ENCODE measurements at regions not wholly inside any gene's neighbourhood (a gene's known extent, or its start where the extent isn't known, plus 50 kb on each side); places are given as distances from the start of the nearest gene placed in this dataset.

DNA sequence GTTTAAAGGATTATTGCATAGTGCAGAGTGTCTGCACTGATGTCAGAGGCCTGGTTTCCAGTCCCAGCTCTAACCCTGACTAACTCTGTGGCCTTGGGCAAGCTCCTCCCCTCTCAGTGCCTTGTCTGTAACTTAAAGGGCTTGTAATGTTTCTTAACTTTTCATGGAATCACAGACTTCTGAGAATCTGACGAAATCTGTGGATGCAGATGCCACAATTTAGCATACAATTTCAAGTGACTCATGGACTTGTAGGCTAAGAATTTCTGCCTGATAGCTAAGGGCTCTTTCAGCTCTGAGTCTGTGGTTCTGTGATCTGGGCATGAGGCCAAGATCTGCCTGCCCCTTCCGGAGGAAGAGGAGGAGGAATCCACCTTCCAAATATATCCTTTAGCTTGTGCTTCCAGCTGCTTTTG is 236.9 kb downstream of the AR start:
- Histone ChIP-seq H3K4me3 (ENCODE audit: low read depth, low read length) (no peak overlapping the region), H3K4me1 (ENCODE audit: control insufficient read depth, insufficient read depth, low read length) (no peaks in the 10 kb centered on the region), H3K36me3 (ENCODE audit: control insufficient read depth in 2 of 2, insufficient read depth in 1 of 2, low read length in 2 of 2) (no peaks in the 10 kb centered on the region), H3K27ac (ENCODE audit: extremely low read depth, low read depth, low read length) (no peak overlapping the region), H3K9me3 (ENCODE audit: control insufficient read depth, insufficient read depth, low read depth, low read length) (no peaks in the 10 kb centered on the region)
- POLR2A ChIA-PET: interaction anchor here (1.0 kb wide), 1 partner anchor 22 kb away, joined by 3 read pairs; no protein-coding TSS in a partner anchor
- CTCF ChIA-PET: interaction anchor here (1.1 kb wide), 1 partner anchor 17 kb away, joined by 3 read pairs; no protein-coding TSS in a partner anchor
- TF ChIP-seq ZNF585B (tag by site-specific recombination; IDR thresholded peaks at IDR 0.05) (no peak), ZNF274 (IDR thresholded peaks at IDR 0.05; ENCODE audit: low read length) (no peak), ZNF274 (tag by site-specific recombination; IDR thresholded peaks at IDR 0.05; ENCODE audit: borderline replicate concordance) (no peak), GLI2 (tag by site-specific recombination; IDR thresholded peaks at IDR 0.05; ENCODE audit: borderline replicate concordance, low read depth) (no peak), KLF16 (tag by site-specific recombination; IDR thresholded peaks at IDR 0.05) (no peak), BCL6B (tag by site-specific recombination; IDR thresholded peaks at IDR 0.05) (no peak), ZBTB48 (tag by site-specific recombination; IDR thresholded peaks at IDR 0.05) (no peak), PRDM6 (tag by site-specific recombination; IDR thresholded peaks at IDR 0.05) (no peak), YY2 (tag by site-specific recombination; IDR thresholded peaks at IDR 0.05) (no peak), WT1 (tag by site-specific recombination; IDR thresholded peaks at IDR 0.05) (no peak)
- TF ChIP-seq, protein P1, sequence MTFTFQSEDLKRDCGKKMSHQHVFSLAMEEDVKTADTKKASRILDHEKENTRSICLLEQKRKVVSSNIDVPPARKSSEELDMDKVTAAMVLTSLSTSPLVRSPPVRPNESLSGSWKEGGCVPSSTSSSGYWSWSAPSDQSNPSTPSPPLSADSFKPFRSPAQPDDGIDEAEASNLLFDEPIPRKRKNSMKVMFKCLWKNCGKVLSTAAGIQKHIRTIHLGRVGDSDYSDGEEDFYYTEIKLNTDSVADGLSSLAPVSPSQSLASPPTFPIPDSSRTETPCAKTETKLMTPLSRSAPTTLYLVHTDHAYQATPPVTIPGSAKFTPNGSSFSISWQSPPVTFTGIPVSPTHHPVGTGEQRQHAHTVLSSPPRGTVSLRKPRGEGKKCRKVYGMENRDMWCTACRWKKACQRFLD (tag by site-specific recombination; IDR thresholded peaks at IDR 0.05): no peak
- TF ChIP-seq, protein P2, sequence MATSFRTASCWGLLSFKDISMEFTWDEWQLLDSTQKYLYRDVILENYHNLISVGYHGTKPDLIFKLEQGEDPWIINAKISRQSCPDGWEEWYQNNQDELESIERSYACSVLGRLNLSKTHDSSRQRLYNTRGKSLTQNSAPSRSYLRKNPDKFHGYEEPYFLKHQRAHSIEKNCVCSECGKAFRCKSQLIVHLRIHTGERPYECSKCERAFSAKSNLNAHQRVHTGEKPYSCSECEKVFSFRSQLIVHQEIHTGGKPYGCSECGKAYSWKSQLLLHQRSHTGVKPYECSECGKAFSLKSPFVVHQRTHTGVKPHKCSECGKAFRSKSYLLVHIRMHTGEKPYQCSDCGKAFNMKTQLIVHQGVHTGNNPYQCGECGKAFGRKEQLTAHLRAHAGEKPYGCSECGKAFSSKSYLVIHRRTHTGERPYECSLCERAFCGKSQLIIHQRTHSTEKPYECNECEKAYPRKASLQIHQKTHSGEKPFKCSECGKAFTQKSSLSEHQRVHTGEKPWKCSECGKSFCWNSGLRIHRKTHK (tag by site-specific recombination; IDR thresholded peaks at IDR 0.05): no peak

GRCh38 chrX:67781132-67781531 is 237.3 kb downstream of the AR start:
- H3K4me3 ChIP-seq (ENCODE audit: low read depth, low read length): no peak overlapping the region
- no peak overlapping the region for H3K27ac ChIP-seq (ENCODE audit: extremely low read depth, low read depth, low read length)
- POLR2A ChIA-PET: interaction anchor here (1.0 kb wide), 1 partner anchor 22 kb away, joined by 3 read pairs; no protein-coding TSS in a partner anchor

More at GRCh38 chrX:67781132-67781531, 237.3 kb downstream of the AR start:
- Histone ChIP-seq H3K36me3 (ENCODE audit: control insufficient read depth in 2 of 2, insufficient read depth in 1 of 2, low read length in 2 of 2) (no peaks in the 10 kb centered on the region), H3K9me3 (ENCODE audit: control insufficient read depth, insufficient read depth, low read depth, low read length) (no peaks in the 10 kb centered on the region), H3K4me1 (ENCODE audit: control insufficient read depth, insufficient read depth, low read length) (no peaks in the 10 kb centered on the region)
- CTCF ChIA-PET: no interaction called here
- TF ChIP-seq ZNF223 (tag by site-specific recombination; IDR thresholded peaks at IDR 0.05): no peak
- TF ChIP-seq, protein P3, sequence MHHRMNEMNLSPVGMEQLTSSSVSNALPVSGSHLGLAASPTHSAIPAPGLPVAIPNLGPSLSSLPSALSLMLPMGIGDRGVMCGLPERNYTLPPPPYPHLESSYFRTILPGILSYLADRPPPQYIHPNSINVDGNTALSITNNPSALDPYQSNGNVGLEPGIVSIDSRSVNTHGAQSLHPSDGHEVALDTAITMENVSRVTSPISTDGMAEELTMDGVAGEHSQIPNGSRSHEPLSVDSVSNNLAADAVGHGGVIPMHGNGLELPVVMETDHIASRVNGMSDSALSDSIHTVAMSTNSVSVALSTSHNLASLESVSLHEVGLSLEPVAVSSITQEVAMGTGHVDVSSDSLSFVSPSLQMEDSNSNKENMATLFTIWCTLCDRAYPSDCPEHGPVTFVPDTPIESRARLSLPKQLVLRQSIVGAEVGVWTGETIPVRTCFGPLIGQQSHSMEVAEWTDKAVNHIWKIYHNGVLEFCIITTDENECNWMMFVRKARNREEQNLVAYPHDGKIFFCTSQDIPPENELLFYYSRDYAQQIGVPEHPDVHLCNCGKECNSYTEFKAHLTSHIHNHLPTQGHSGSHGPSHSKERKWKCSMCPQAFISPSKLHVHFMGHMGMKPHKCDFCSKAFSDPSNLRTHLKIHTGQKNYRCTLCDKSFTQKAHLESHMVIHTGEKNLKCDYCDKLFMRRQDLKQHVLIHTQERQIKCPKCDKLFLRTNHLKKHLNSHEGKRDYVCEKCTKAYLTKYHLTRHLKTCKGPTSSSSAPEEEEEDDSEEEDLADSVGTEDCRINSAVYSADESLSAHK (tag by site-specific recombination; IDR thresholded peaks at IDR 0.05): no peak
- no peak for TF ChIP-seq BCL6B (tag by site-specific recombination; IDR thresholded peaks at IDR 0.05)
- TF ChIP-seq, protein P4, sequence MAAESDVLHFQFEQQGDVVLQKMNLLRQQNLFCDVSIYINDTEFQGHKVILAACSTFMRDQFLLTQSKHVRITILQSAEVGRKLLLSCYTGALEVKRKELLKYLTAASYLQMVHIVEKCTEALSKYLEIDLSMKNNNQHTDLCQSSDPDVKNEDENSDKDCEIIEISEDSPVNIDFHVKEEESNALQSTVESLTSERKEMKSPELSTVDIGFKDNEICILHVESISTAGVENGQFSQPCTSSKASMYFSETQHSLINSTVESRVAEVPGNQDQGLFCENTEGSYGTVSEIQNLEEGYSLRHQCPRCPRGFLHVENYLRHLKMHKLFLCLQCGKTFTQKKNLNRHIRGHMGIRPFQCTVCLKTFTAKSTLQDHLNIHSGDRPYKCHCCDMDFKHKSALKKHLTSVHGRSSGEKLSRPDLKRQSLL (tag by site-specific recombination; IDR thresholded peaks at IDR 0.05): no peak
- no peak for TF ChIP-seq ZNF114 (tag by site-specific recombination; IDR thresholded peaks at IDR 0.05)
- TF ChIP-seq ZNF302 (tag by site-specific recombination; IDR thresholded peaks at IDR 0.05; ENCODE audit: low read depth): no peak
- no peak for TF ChIP-seq ZNF707 (tag by site-specific recombination; IDR thresholded peaks at IDR 0.05)
- no peak for TF ChIP-seq ZIC2 (tag by site-specific recombination; IDR thresholded peaks at IDR 0.05)
- TF ChIP-seq ZNF202 (tag by site-specific recombination; IDR thresholded peaks at IDR 0.05; ENCODE audit: borderline replicate concordance): no peak
- TF ChIP-seq ZBTB49 (tag by site-specific recombination; IDR thresholded peaks at IDR 0.05; ENCODE audit: low read depth): no peak
